ENCODE measurements at regions not wholly inside any gene's neighbourhood (a gene's known extent, or its start where the extent isn't known, plus 50 kb on each side); places are given as distances from the start of the nearest gene placed in this dataset.
A peak's percentile ranks its signal among the peaks of the same experiment; 100 is the strongest.
"Not testable (repeated sequence)": the region's sequence is repeated elsewhere in the genome, so short reads cannot be mapped to it uniquely, and the experiment has no call there.

DNA sequence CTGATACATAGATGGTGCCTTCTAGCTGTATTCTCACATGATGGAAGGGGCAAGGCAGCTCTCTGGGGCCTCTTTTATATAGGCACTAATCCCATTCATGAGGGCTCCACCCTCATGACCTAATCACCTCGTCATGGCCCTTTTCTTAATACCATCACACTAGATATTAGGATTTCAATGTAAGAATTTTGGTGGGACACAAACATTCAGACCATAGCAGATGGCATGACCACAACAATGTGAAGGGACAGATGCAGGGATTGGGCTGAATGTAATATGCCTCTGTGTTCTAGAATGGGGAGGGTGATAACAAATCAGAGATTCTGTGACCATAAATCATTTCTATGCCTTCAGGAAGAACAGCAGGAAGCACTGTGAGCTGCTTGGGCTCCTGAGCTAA lies 145.8 kb downstream of the LCA5 start:
- DNase-seq = no peak

DNA sequence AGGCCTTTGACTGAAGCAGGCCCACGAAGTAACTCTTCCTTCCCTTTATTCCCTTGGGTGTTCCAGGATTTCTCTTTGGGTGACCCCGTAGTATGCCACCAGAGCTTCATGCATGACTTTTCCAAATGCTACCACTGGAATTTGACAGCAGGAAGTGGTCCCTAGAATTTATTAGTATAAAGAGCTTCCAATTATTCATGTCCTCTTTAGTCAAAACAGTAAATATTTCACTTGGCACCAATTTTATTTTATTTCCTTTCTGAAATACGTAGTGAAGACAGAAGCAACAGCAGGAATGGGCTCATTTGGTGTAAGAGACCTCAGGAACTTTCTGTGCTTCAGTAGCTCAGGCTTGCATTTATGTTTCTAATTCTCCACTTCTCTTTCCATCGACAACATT lies 151.3 kb downstream of the LCA5 start:
- DNase-seq = no peak

DNA sequence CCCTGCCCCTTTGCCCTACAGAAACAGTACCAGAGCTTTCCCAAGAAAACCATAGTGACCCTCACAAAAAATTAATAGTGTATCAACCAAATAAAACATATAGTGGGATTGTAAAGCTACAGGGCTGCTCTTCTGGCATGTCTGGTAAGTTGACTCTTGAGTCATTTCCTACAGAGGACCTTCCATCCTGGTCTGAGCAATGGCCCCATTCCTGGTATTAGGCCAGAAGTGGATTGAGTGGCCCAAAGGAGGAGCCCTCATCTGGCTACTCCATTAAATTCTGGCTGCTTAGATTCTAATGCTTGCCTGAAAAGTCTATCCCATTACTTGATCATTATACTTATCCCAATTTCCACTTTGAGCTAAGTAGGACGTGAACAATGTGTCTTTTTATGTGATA lies 150.9 kb upstream of the HMGN3 start:
- no peak for DNase-seq

DNA sequence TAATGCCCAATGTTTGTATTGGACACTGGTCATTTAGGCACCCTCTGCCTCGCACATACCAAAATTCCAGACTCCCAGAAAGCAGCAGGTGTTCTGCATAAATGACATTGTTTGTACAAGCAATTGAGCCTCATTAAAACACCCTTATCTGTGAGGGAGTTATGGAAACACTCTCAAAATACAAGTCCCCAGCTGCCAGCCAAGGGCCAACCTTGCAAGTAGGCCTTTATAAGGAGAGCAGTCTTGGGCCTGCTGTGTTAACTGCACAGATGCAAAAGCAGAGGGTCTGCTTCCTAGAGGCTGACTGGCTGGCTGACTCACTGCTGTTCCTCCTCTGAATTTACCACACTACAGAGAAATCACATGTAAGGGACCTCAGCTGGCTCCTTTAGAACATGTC lies 150.4 kb upstream of the HMGN3 start:
- DNase-seq = peak; percentile 90

DNA sequence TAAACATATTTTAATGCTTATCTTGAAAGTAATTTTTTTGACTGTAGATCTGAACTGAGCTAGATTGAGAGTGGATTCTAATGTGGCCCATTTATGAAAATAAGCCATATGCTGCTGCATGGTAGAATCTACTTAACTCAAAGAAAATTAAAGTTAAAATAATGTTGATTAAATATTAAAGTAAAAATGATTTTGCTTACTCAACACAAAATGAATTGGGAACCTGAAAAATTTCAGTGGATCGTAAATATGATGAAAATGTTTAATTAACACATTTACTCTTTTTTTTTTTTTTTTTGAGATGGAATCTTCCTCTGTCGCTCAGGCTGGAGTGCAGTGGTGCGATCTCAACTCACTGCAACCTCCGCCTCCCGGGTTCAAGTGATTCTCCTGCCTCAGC lies 144.5 kb upstream of the HMGN3 start:
- DNase-seq = no peak

DNA sequence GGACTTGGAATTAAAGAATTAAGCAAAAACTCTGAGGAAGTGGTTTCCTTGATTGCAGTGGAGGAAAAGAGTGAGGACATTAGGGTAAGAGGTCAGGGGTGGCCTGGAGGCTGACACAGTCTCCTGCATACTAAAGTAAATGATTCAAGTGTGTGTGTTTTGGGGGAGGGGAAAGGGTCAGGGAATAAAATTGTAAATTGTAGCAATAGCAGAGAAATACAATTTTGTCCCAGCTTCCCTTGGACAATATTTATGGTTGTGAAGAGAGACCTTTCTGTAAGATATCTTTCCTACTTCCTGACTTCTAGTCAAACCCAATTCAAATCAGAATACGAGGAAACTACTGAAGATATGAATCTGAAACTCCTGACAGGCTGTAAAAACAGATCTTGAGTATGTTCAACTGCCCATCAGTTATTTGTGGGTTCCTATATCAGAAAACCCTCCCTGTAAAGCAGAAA lies 143.4 kb upstream of the HMGN3 start:
- no peak for DNase-seq

DNA sequence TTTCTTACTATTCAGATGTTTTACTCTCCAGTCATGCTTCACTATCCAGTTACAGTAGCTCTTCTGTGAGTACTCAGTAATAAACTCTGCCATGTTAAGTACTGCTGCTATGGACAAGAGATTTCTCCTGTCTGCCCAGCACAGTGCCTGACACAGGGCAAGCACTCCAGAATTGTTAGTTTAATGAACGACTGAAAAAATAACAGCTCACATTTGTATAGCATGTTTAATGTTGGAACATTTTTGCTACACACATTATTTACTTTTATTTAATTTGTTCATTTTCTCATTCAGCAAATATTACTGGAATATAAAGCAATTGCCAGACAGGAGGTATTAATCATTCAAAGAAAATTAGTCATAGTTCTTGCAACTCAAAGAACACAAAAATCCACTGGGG lies 142.6 kb upstream of the HMGN3 start:
- no peak for DNase-seq

DNA sequence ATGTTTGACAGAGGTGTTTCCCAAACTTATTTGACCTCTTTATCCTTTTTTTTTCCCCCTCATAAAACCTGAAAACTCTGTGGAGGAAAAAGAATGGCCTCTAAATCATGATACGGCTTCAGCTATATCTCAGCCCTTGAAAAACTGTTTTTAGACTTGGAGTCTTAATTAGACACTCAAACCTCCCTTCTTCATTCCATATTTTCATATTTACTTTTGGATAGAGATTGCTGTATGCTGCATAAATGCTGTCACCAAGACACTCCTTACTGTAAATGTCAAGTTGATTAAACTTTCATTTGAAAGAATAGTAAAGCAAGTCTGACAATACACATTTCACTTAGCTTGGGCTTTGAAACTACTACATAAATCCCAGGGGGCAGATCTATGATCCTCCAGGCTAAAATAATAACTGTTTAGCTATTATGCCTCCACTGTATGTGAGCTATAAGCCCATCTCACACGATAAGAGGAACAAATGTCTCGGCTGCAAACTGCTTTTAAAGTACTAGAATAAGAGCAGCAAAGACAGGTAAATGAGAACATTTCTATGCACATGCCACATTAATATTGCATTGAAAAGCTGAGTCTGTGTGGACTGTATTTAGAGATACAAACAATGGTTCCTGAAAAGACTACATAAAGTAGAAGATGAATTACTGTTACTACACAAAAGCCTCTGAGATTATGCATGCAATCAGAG lies 141.3 kb upstream of the HMGN3 start:
- DNase-seq = no peak

DNA sequence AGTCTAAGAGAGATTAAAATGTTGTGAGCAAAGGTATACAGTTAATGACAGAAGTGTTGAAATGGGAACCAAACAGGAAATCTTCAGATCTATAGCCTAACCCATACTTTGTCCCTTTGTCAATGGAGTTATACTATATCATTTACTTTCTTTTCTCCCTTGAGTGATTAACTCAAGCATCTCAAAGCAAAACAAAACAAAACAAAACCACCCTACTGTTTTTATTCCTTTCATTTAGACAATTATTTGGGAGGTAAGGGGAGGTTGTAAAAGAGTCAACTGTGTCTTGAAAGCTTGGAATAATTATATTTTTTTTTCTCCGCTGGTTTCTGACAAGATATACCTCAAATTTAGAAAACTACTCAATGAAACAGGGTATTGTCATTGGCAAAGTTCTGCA lies 139.8 kb upstream of the HMGN3 start:
- DNase-seq = no peak

DNA sequence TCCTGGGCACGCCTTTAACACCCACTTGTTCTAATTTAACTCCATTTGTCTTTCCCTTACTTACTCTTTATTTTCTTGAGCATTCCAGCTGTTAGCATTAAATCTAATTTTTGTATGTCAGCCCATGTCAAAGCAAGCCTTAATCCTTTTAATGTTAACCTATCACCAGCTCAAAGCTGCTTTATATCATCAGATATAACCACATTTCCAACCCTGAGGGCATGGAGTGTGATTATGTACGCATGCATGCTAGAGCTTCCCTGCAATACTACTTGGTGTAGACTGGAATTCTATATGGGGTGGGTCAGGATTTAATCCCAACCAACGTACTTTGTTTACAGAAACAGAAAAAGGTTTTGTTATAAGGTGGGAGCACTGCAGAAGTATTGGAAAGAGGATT lies 139.4 kb upstream of the HMGN3 start:
- no peak for DNase-seq

DNA sequence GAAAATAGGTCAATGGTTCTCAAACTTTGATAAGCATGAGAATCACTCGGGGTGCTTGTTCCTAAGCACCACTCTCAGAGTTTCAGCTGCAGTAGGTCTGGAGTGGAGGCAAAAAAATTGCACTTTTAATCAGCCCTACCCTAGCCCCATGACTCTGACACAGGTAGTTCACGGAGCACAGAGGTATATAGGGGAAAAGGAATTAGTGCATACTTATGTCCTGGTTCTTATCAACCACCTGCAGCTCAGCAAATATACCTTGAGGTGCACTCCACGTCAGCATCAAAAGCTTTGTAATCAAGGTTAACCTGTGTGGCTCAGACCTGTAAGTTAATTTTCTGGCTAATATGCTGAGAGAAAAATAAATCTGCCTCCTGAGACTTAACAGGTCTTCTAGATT lies 138.8 kb upstream of the HMGN3 start:
- no peak for DNase-seq

DNA sequence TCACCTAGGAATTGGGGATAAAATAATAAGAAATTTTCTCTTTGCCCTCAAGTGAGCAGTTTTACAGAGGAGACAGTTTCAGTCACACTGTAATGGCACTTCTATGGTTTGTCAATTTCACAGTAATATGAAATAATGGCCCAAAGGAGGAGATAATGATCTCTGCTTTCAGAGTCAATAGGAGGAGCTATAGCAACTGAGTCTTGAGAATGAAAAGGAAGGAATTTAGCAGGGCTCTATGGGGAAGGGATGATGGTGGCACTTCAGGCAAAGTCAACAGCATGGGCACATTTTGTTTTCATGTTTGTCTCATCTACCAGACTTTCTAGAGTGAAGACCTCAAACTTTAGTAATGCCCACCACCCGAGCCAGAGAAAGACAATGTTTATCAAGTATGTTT lies 138.3 kb upstream of the HMGN3 start:
- no peak for DNase-seq

DNA sequence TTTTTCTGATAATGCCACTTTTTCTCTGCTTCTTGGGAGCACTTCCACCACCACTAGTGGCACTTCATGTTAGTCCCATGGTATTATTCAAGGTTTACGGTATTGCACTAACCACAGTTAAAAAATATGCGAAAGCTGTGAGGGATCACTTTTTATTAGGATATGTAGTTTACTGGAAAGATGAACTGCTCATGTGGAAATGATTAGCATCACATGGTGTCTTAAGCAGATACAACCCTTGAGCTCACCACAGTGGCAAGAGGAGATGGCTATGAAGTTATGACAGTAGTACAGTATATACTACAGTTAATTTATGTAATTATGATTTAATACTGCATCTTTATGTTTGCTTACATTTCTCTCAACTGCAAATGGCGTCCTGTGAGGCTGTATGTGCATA lies 134.5 kb upstream of the HMGN3 start:
- DNase-seq = no peak

DNA sequence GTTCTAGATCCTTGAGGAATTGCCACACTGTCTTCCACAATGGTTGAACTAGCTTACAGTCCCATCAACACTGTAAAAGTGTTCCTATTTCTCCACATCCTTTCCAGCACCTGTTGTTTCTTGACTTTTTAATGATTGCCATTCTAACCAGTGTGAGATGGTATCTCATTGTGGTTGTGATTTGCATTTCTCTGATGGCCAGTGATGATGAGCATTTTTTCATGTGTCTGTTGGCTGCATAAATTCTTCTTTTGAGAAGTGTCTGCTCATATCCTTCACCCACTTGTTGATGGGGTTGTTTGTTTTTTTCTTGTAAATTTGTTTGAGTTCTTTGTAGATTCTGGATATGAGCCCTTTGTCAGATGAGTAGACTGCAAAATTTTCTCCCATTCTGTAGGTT lies 129.0 kb upstream of the HMGN3 start:
- DNase-seq = not testable (repeated sequence)

DNA sequence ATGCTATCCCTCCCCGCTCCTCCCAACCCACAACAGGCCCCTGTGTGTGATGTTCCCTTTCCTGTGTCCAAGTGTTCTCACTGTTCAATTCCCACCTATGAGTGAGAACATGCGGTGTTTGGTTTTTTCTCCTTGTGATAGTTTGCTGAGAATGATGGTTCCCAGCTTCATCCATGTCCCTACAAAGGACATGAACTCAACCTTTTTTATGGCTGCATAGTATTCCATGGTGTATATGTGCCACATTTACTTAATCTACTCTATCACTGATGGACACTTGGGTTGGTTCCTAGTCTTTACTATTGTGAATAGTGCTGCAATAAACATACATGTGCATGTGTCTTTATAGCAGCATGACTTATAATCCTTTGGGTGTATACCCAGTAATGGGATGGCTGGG lies 126.6 kb upstream of the HMGN3 start:
- not testable (repeated sequence) for DNase-seq

DNA sequence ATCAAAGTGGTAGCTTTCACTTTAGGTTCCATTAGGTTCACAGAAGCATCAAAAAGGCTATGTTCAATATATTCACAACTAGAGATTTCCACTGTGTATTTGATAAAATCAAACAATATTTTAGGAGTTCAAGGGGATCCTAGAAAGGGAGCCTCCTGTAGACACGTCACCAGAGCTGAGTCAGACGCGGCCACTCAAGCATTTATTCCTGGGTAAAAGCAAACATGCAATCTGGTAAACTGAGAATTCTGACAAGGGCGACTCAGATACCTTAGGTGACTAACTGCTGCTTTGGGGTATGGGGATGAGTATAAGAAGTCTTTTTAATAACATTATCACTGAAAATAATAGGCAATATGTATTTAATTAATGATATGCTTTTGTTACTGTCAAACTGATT lies 118.7 kb upstream of the HMGN3 start:
- no peak for DNase-seq

DNA sequence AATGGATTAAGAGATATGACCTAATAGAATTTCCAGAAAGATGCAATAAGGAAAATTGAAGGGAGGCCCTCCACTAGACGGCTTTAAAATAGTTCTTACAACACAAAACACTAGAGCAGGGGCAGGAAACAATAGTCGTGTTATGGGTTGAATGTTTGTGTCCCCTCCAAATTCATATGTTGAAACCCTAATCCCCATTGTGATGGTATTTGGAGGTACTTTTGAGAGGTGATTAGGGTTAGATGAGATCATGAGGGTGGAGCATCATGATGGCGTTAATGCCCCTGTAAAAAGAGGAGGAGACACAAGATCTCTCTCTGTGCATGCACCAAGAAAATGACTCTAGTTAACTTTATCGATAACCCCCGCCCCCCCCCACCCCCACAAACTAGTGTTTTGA lies 104.0 kb upstream of the HMGN3 start:
- DNase-seq = no peak

DNA sequence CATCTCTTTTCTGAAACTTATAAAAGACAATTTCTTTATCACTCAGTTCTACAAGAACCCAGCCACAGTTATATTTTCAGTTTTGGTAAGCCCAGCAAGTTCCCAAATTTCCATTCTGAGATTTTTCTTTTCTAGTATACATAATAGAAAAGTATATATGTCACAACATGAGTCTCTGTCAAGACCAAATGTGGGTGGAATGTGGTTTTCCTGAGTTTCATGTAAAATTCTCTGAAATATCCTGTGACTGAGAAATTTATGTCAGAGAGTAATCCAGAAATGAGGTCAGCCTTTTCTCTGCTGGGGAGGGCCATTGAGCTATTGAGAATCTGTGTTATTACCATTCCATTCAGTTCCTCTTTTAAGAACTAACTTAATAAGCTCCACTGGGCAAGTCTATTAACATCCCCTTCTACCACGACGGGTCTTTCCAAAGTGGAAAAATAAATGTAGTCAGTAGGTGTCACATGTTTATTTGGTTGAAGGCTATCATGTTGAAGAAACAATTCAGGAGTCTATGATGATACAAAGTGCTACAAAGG lies 100.7 kb upstream of the HMGN3 start:
- DNase-seq = no peak

DNA sequence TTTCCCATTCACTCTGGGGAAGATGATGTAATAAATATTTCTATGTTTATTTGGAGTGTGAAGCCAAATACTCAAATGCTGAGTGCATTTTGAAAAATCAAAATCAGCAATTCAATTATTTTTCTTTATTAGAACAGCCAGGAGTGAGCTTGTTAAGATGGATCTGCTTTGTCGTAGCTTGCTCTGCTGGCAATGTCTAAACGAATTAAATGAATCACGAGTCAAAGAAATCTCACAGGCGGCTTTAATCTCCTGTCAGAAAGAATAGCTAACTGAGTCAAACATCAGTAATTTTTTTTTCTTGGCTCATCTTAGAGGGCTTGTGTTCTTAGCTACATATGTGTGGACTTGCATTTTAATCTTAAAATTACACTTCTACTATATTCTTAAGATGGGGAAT lies 100.2 kb upstream of the HMGN3 start:
- DNase-seq = no peak

DNA sequence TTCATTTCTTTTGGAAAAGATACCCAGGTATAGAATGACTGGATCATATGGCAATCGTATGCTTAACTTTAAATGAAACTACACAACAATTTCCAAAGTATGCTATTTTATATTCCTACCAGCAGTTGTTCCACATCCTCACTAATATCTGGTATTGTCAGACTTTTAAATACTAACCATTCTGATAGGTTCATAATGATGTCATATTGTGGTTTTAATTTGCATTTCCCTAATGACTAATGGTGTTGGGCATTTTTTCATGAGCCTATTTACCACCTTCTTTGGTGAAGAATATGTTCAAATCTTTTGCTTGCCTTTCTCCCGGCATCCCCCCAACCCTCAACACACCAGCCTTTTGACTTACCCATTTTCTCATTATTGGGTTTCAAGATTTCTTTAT lies 96.2 kb upstream of the HMGN3 start:
- no peak for DNase-seq

DNA sequence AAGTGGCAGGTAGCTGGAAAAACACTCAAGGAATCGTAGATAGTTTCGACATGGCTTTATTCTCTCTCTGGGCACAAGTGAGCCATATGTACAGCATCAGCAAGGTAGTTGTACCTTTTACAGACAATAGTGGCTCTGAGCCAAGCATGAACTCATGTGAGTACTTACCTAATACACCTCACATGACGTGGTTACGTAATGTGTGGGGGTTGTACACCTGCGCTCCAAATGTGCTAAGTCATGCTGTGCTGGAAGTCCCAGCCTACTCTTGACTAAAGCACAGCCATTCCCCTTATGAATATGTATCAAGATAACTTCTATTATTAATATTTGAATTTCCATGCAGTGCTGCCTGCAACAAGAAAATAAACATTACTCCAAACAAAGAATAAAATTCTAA lies 78.8 kb upstream of the HMGN3 start:
- no peak for DNase-seq

DNA sequence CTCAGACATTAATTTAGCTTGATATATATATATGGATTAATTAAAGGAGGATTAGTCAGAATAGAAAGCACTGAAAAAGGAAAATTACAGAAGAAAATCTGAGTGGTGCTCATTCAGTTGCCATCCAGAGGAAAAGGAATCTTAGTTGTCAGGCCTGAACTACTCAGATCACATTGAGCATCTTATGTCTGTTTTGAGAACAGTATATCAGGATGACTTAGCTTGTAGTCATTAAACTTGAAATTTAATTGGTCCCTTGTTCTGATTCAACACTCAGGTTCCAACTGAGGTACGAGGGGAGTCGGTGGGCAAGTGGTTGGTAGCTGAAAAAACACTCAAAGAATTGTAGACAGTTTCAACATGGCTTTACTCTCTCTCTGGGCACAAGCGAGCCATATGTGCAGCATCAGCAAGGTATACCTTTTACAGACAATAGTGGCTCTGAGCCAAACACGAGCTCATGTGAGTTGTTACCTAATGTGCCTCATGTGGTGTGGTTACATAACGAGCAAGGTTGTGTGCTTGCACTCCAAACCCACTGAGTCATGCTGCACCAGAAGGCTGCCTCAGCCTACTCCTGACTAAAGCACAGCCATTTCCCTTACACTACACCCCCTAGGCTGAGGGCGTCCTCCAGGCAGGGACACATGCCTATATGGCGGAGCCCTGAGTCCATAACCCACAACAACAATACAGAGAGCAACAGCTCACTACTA lies 73.0 kb upstream of the HMGN3 start:
- DNase-seq = peak; percentile 7

DNA sequence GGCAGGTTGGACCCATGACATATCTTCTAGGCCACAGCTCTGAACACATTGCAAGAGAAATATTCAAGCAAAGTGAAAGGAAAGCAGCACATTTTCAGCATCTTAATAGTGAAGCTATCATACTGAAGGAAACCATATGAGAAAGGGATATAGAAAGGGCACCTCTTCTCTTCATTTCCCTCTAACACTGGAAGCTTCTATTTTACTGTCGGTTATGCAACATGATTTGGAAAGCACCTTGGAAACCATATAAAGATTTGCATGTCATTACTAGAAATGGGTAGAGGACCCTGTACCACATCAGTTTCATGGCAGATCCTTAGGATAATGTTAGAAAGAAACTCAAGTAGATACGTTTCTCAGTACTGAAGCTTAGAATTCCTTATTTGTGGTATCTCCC lies 70.5 kb upstream of the HMGN3 start:
- DNase-seq = no peak

DNA sequence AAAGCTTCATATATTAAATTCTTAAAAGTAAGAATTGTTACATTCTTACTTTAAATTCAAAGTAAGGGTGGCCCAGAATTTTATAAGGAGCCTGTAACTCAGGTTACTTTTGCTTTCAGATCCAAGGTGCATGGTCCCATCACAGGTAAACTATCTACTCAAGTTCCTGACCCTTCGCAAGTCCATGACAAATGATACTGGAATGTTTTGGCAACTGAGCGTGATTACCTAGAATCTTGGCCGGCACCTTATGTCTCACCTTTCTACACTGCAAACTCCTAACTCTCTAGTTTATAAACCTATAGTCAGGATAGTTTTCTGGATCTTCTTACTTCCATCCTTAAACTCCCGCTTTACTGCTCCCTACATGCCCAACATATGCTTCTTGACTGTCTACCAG lies 67.9 kb upstream of the HMGN3 start:
- DNase-seq = no peak

DNA sequence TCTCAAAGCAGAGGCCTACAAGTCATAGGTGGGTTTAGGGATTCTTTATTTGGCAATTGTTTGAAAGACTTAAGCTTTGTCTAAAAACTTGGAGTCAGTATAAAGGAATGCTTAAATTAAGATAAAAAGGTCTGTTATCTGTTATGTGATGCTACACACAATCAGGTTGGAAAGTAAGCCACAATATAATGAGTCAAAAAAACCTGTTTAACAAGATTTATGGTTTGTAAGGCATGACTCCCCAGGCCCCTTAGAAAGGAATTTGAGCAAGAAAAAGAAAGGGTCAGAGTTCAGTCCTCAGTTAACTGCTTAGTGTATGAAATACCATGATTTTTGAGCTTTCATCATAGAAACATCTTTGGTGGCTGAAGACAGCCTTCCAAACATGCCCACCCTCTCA lies 66.8 kb upstream of the HMGN3 start:
- no peak for DNase-seq

Measured in COR-L47 (cell line).